Neural progenitor cell (in vitro differentiated cells): ENCODE measurements at regions not wholly inside any gene's neighbourhood (a gene's known extent, or its start where the extent isn't known, plus 50 kb on each side); places are given as distances from the start of the nearest gene placed in this dataset.

Source experiments
- DNase-seq: peaks from one replicate; pipeline ENCODE4 v3.0.0-alpha.2; 2016; ENCODE audit warnings: low spot score
- H2AFZ ChIP-seq: fragments of 200-600 bp; sonication (generic); replicated peaks from 2 replicates; pipeline ENCODE4 v1.6.1; 2016; ENCODE audit warnings: antibody characterized with exemption
- H3F3A ChIP-seq: fragments of 200-600 bp; sonication (generic); 2 replicates; pipeline ENCODE4 v1.6.1; 2016; ENCODE audit warnings: antibody characterized with exemption, low read depth
- H3K27ac ChIP-seq: fragments of 200-600 bp; sonication (generic); 2 replicates; pipeline ENCODE4 v1.5.1; 2016; ENCODE audit warnings: mild to moderate bottlenecking
- H3K27me3 ChIP-seq: fragments of 200-600 bp; sonication (generic); 2 replicates; pipeline ENCODE4 v1.6.1; 2016; ENCODE audit warnings: mild to moderate bottlenecking, moderate library complexity
- H3K36me3 ChIP-seq: fragments of 200-600 bp; sonication (generic); 2 replicates; pipeline ENCODE4 v1.5.1; 2016
- H3K4me1 ChIP-seq: fragments of 200-600 bp; sonication (generic); 2 replicates; pipeline ENCODE4 v1.6.1; 2016; ENCODE audit warnings: mixed run types
- H3K4me2 ChIP-seq: fragments of 200-600 bp; sonication (generic); 2 replicates; pipeline ENCODE4 v1.6.1; 2016
- H3K4me3 ChIP-seq: fragments of 200-600 bp; sonication (generic); 2 replicates; pipeline ENCODE4 v1.5.1; 2016
- H3K79me2 ChIP-seq: fragments of 200-600 bp; sonication (generic); 2 replicates; pipeline ENCODE4 v1.6.1; 2016; ENCODE audit warnings: low read depth
- H3K9ac ChIP-seq: fragments of 200-600 bp; sonication (generic); 2 replicates; pipeline ENCODE4 v1.6.1; 2016
- H3K9me3 ChIP-seq: fragments of 200-600 bp; sonication (generic); 2 replicates; pipeline ENCODE4 v1.5.1; 2016; ENCODE audit warnings: low read depth
- H4K20me1 ChIP-seq: fragments of 200-600 bp; sonication (generic); 2 replicates; pipeline ENCODE4 v1.6.1; 2016; ENCODE audit warnings: low read depth
- H3K27ac Mint-ChIP-seq: 3 replicates; pipeline ENCODE4 v1.8.0; 2021; ENCODE audit warnings: mixed read lengths
- H3K27me3 Mint-ChIP-seq: 2 replicates; pipeline ENCODE4 v1.8.0; 2022; ENCODE audit warnings: low read depth, mild to moderate bottlenecking, inconsistent platforms, moderate library complexity, mixed read lengths; ENCODE audit not compliant: insufficient read depth
- H3K36me3 Mint-ChIP-seq: 3 replicates; pipeline ENCODE4 v1.8.0; 2021; ENCODE audit warnings: mixed read lengths
- H3K4me1 Mint-ChIP-seq: 3 replicates; pipeline ENCODE4 v1.8.0; 2021; ENCODE audit warnings: mixed read lengths
- H3K4me3 Mint-ChIP-seq: 3 replicates; pipeline ENCODE4 v1.8.0; 2021; ENCODE audit warnings: mild to moderate bottlenecking, moderate library complexity, mixed read lengths
- H3K9me3 Mint-ChIP-seq: 3 replicates; pipeline ENCODE4 v1.8.0; 2020; ENCODE audit warnings: mixed read lengths
- EZH2 ChIP-seq: fragments of 200-600 bp; sonication (generic); IDR thresholded peaks from 2 replicates; pipeline ENCODE4 v1.6.1; 2017; ENCODE audit warnings: antibody characterized with exemption, mild to moderate bottlenecking, moderate library complexity
- EZH2phosphoT487 ChIP-seq: fragments of 200-600 bp; sonication (generic); IDR thresholded peaks from 2 replicates; pipeline ENCODE4 v1.6.1; 2017; ENCODE audit warnings: antibody characterized with exemption
- TF ChIP-seq, protein P1 (sequence below): fragments of 200-600 bp; sonication (generic); IDR thresholded peaks from 2 replicates; pipeline ENCODE4 v1.5.1; 2017; ENCODE audit warnings: antibody characterized with exemption, mild to moderate bottlenecking

DNA sequence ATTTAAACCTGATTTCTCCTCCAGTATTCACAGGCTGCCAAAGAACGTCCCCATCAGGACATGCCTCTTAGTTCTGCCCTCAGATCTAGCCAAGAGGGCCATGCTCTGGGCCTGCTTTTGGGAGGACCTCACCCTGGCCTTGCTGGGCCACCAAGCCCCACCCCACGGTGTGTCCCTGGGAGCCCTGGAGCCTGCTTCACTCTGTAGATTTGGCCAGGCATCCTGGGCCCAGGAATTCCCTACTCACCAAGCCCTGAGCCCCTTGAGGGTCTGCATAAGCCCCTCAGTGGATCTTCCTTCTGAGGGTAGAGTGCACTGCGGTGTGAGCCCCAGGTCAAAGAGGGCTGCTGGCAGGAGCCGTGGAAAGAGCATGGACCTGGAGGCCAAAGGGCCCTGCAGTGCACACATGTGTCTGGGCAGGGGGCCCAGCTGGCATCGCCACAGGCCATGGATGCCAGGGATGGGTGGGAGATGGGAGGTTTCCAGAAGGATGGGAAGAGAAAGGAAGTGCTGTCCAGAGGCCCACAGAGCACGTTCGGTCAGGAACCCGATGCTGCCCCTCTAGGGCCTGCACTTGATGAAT is 98.0 kb downstream of the DACT2 start:
- Histone ChIP-seq H3K4me2 (no peak overlapping the region), H3K4me1 (peaks cover 33% of the 10 kb centered on the region), H2AFZ (no peak overlapping the region), H3K4me3 (no peak overlapping the region), H3K36me3 (no peaks in the 10 kb centered on the region), H3F3A (peaks cover 5% of the 10 kb centered on the region), H4K20me1 (no peaks in the 10 kb centered on the region), H3K9me3 (no peaks in the 10 kb centered on the region), H3K79me2 (no peaks in the 10 kb centered on the region), H3K27me3 (no peaks in the 10 kb centered on the region), H3K9ac (no peak overlapping the region), H3K27ac (no peak overlapping the region)
- Mint-ChIP-seq H3K4me1 (peaks cover 37% of the 10 kb centered on the region), H3K4me3 (no peak overlapping the region), H3K36me3 (no peaks in the 10 kb centered on the region), H3K27me3 (peaks cover 21% of the 10 kb centered on the region), H3K9me3 (no peaks in the 10 kb centered on the region), H3K27ac (no peak overlapping the region)
- DNase-seq = no peak
- no peak for TF ChIP-seq EZH2
- no peak for TF ChIP-seq EZH2phosphoT487
- TF ChIP-seq, protein P1, sequence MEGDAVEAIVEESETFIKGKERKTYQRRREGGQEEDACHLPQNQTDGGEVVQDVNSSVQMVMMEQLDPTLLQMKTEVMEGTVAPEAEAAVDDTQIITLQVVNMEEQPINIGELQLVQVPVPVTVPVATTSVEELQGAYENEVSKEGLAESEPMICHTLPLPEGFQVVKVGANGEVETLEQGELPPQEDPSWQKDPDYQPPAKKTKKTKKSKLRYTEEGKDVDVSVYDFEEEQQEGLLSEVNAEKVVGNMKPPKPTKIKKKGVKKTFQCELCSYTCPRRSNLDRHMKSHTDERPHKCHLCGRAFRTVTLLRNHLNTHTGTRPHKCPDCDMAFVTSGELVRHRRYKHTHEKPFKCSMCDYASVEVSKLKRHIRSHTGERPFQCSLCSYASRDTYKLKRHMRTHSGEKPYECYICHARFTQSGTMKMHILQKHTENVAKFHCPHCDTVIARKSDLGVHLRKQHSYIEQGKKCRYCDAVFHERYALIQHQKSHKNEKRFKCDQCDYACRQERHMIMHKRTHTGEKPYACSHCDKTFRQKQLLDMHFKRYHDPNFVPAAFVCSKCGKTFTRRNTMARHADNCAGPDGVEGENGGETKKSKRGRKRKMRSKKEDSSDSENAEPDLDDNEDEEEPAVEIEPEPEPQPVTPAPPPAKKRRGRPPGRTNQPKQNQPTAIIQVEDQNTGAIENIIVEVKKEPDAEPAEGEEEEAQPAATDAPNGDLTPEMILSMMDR = no peak

DNA sequence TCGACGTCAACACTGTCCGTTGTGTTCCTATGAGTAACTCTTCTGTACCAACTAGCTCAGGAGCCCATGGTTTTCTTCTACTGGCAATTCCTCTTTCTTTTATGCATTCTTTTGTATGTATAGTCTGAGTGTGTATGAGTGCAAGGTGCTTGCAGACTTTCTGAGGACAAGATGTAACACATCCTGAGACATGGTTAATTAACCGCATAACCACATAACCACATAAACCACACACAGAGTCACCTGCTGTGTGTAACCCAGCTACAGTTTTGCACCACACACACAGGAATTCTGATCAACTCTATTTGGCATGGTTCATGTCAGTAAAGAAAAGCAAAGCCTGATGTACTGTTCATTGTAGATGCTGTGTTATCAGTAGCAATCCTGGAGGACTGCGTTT is 98.6 kb downstream of the DACT2 start:
- H3K27ac ChIP-seq = no peak overlapping the region
- no peak overlapping the region for H3K4me2 ChIP-seq
- H3K9me3 ChIP-seq = no peaks in the 10 kb centered on the region
- TF ChIP-seq, protein P1 = no peak
- TF ChIP-seq EZH2phosphoT487 (no peak), EZH2 (no peak)
- peaks cover 17% of the 10 kb centered on the region for H3K27me3 Mint-ChIP-seq
- H3K4me1 ChIP-seq = peaks cover 33% of the 10 kb centered on the region
- H2AFZ ChIP-seq = no peak overlapping the region
- no peaks in the 10 kb centered on the region for H4K20me1 ChIP-seq
- no peak overlapping the region for H3K27ac Mint-ChIP-seq
- no peaks in the 10 kb centered on the region for H3K27me3 ChIP-seq
- H3K4me3 Mint-ChIP-seq = no peak overlapping the region
- H3K36me3 Mint-ChIP-seq = no peaks in the 10 kb centered on the region
- H3K4me3 ChIP-seq = no peak overlapping the region
- H3F3A ChIP-seq = peaks cover 11% of the 10 kb centered on the region
- DNase-seq = no peak
- no peak overlapping the region for H3K9ac ChIP-seq
- H3K4me1 Mint-ChIP-seq = peaks cover 37% of the 10 kb centered on the region
- no peaks in the 10 kb centered on the region for H3K9me3 Mint-ChIP-seq
- H3K36me3 ChIP-seq = no peaks in the 10 kb centered on the region
- no peaks in the 10 kb centered on the region for H3K79me2 ChIP-seq

DNA sequence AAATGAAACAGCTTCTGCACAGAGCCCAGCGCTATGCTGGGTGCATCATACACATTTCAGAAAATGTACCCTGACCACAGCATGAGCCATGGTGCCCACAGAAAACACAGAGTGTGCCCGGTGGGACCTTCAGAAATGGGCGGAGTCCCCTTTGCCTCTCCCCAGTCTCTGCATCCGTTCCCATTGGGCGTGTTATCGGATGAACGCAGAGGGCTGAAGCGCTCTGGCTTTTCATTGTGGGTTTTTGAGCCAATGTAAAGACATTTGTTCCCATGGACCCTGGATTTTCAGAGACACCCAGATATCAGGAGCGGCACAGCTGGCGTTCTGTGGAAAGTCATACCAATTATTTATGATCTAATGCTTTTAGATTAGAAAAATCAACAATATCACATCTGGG is 99.8 kb downstream of the DACT2 start:
- H3F3A ChIP-seq = peaks cover 14% of the 10 kb centered on the region
- H2AFZ ChIP-seq = no peak overlapping the region
- peaks cover 33% of the 10 kb centered on the region for H3K4me1 ChIP-seq
- H3K79me2 ChIP-seq = no peaks in the 10 kb centered on the region
- Mint-ChIP-seq H3K4me3 (no peak overlapping the region), H3K9me3 (peaks cover 2% of the 10 kb centered on the region), H3K27me3 (peaks cover 19% of the 10 kb centered on the region), H3K4me1 (peaks cover 37% of the 10 kb centered on the region), H3K27ac (no peak overlapping the region), H3K36me3 (no peaks in the 10 kb centered on the region)
- TF ChIP-seq EZH2 (no peak), EZH2phosphoT487 (no peak)
- TF ChIP-seq, protein P1 = no peak
- DNase-seq = no peak
- H3K9me3 ChIP-seq = no peaks in the 10 kb centered on the region
- no peaks in the 10 kb centered on the region for H4K20me1 ChIP-seq
- H3K27ac ChIP-seq = no peak overlapping the region
- H3K4me2 ChIP-seq = no peak overlapping the region
- H3K27me3 ChIP-seq = no peaks in the 10 kb centered on the region
- no peak overlapping the region for H3K9ac ChIP-seq
- H3K4me3 ChIP-seq = no peak overlapping the region
- no peaks in the 10 kb centered on the region for H3K36me3 ChIP-seq
